ENCODE measurements at regions not wholly inside any gene's neighbourhood (a gene's known extent, or its start where the extent isn't known, plus 50 kb on each side); places are given as distances from the start of the nearest gene placed in this dataset.

DNA sequence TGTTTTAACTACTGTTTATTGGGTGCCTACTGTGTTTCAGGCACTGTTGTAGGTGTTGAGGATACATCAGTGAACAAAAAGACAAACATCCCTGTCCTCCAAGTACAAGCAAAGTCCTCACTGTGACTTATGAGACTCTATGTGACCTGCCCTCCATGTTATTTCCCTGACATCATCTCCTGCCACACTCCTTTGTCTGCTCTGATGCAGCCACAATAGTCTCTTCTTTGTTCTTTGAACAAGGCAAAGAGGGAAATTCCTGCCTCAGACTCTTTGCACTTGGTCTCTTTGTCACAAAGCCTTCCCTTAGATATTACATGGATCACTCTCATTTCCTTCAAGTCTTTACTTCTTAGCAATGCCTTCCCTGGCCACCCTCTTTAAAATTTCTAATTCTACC is 240.1 kb upstream of the SRRM4 start:
- FAIRE-seq (no peak), DNase-seq (no peak)
- Histone ChIP-seq H3K36me3 (ENCODE audit: control insufficient read depth in 3 of 3, insufficient read depth in 2 of 3, low read depth in 1 of 3, low read length in 3 of 3) (no peaks in the 10 kb centered on the region), H3K9me3 (ENCODE audit: control insufficient read depth in 2 of 2, insufficient read depth in 1 of 2, low read depth in 1 of 2, low read length in 1 of 2) (no peaks in the 10 kb centered on the region), H3K27me3 (ENCODE audit: control insufficient read depth in 3 of 3, insufficient read depth in 3 of 3, low read length in 3 of 3) (no peaks in the 10 kb centered on the region), H3K4me1 (ENCODE audit: control insufficient read depth in 3 of 3, insufficient read depth in 2 of 3, low read depth in 1 of 3, low read length in 2 of 3) (no peaks in the 10 kb centered on the region), H3K27ac (ENCODE audit: low read depth in 1 of 3, low read length in 2 of 3) (no peak overlapping the region), H3K4me3 (ENCODE audit: low read depth in 1 of 3, low read length in 3 of 3) (no peak overlapping the region)

DNA sequence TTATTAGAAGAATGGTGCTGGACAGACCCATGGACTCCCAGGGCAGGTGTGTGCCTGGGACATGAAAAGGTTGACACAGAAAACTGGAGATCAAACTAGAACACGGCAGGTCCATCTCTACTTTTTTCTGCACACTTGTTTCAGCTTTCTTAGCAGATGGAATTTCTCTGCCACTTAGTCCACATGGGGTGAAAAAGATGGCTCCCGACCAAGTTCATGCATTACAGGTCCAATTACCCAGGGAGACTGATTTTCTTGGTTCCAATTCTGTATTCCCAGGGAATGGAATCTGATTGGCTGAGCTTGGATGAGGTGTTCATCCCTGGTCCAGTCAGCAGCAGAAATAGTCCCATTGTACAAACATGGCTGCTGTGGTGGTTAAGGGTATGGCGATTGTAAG is 238.9 kb upstream of the SRRM4 start:
- Histone ChIP-seq H3K4me3 (ENCODE audit: low read depth in 1 of 3, low read length in 3 of 3) (no peak overlapping the region), H3K36me3 (ENCODE audit: control insufficient read depth in 3 of 3, insufficient read depth in 2 of 3, low read depth in 1 of 3, low read length in 3 of 3) (no peaks in the 10 kb centered on the region), H3K9me3 (ENCODE audit: control insufficient read depth in 2 of 2, insufficient read depth in 1 of 2, low read depth in 1 of 2, low read length in 1 of 2) (no peaks in the 10 kb centered on the region), H3K27me3 (ENCODE audit: control insufficient read depth in 3 of 3, insufficient read depth in 3 of 3, low read length in 3 of 3) (no peaks in the 10 kb centered on the region), H3K4me1 (ENCODE audit: control insufficient read depth in 3 of 3, insufficient read depth in 2 of 3, low read depth in 1 of 3, low read length in 2 of 3) (no peaks in the 10 kb centered on the region), H3K27ac (ENCODE audit: low read depth in 1 of 3, low read length in 2 of 3) (no peak overlapping the region)
- FAIRE-seq (no peak), DNase-seq (no peak)
- WGBS, 3 donors, result 64 to 74% (median 70%) methylated on average over 3 of the region's 3 CpGs

DNA sequence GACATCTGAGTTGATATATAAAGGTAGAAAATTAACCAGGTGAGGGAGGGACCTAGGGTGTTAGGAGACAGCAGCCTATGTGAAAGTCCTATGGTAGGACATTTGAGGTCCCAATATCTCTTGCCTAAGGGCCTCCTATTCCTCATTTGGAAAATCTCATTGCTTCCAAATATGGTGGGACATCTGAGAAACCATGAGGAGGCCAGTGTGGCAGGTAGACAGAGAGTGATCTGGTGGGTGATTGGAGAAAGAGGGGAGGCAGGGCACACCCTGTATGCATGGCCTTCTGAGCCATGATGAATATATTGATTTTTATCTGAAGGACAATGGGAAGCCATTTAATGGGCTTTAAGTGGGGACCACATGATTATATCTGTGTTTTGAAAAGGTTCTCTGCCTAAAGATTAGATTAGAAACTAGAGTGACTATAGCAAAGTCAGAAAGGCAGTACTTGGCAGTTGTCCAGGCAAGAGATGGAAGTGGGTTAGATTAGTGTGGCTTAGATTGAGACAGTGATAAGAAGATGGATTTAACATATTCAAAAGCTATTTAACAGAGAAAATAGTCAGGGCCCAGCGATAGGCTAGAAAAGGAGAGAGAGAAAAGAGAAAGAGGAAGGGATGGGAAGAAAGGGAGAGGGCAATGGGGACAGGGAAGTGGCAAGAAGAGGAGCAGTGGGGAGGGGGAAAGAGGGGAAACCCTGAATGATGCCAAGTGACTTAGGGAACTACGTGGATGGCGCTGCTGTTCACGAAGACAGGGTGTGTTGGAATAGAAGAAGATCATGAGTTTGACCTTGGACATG is 237.2 kb upstream of the SRRM4 start:
- 81 to 92% (median 86%) methylated on average over 4 of the region's 4 CpGs for WGBS, 3 donors

DNA sequence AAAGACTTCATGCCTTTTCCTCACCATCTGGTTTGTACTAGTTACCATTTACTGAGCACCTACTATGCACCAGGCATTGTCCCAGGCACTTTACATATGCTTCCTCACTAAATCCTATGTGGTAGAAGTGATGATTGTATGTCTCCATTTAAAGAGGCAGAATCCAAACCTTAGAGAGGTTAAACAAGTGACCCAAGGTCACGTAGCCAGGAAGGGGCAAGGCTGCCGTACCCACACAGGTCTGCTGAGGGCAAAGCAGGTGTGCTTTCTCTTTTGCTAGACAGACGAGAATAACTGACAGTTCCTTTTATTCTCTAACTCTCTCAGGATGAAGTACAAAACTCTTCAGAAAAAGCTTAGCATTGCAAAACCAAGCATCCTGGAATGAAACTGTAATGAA is 235.2 kb upstream of the SRRM4 start:
- H3K36me3 ChIP-seq (ENCODE audit: control insufficient read depth in 3 of 3, insufficient read depth in 2 of 3, low read depth in 1 of 3, low read length in 3 of 3), result no peaks in the 10 kb centered on the region
- no peaks in the 10 kb centered on the region for H3K4me1 ChIP-seq (ENCODE audit: control insufficient read depth in 3 of 3, insufficient read depth in 2 of 3, low read depth in 1 of 3, low read length in 2 of 3)
- FAIRE-seq (no peak), DNase-seq (no peak)
- no peak overlapping the region for H3K4me3 ChIP-seq (ENCODE audit: low read depth in 1 of 3, low read length in 3 of 3)
- no peak overlapping the region for H3K27ac ChIP-seq (ENCODE audit: low read depth in 1 of 3, low read length in 2 of 3)
- H3K9me3 ChIP-seq (ENCODE audit: control insufficient read depth in 2 of 2, insufficient read depth in 1 of 2, low read depth in 1 of 2, low read length in 1 of 2), result no peaks in the 10 kb centered on the region
- H3K27me3 ChIP-seq (ENCODE audit: control insufficient read depth in 3 of 3, insufficient read depth in 3 of 3, low read length in 3 of 3), result no peaks in the 10 kb centered on the region
- WGBS, 3 donors, result 58 to 72% (median 71%) methylated on average over 3 of the region's 3 CpGs

More for the DNA sequence above, 237.2 kb upstream of the SRRM4 start:
- no peaks in the 10 kb centered on the region for H3K9me3 ChIP-seq (ENCODE audit: control insufficient read depth in 2 of 2, insufficient read depth in 1 of 2, low read depth in 1 of 2, low read length in 1 of 2)
- FAIRE-seq (no peak), DNase-seq (no peak)
- H3K36me3 ChIP-seq (ENCODE audit: control insufficient read depth in 3 of 3, insufficient read depth in 2 of 3, low read depth in 1 of 3, low read length in 3 of 3), result no peaks in the 10 kb centered on the region
- H3K4me1 ChIP-seq (ENCODE audit: control insufficient read depth in 3 of 3, insufficient read depth in 2 of 3, low read depth in 1 of 3, low read length in 2 of 3), result no peaks in the 10 kb centered on the region
- no peak overlapping the region for H3K27ac ChIP-seq (ENCODE audit: low read depth in 1 of 3, low read length in 2 of 3)
- H3K27me3 ChIP-seq (ENCODE audit: control insufficient read depth in 3 of 3, insufficient read depth in 3 of 3, low read length in 3 of 3), result no peaks in the 10 kb centered on the region
- no peak overlapping the region for H3K4me3 ChIP-seq (ENCODE audit: low read depth in 1 of 3, low read length in 3 of 3)

DNA sequence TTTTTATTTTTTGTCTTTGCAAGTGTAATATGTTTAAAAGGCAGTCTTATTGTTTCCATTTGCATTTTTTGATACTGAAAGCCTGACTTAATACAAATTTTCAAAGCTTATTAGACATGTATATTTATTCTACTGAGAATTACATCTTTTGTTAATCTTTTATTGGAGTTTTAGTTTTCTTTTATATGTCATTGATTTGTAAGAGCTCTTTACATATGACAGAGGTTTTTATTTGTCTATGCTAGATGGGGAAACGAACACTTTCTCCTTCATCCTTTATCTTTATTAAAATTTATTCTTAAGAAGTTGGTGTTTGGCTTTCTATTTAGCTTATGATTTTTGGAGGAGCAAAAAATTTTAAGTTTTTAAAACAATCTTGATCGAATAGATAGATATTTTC is 234.4 kb upstream of the SRRM4 start:
- no peak overlapping the region for H3K4me3 ChIP-seq (ENCODE audit: low read depth in 1 of 3, low read length in 3 of 3)
- no peaks in the 10 kb centered on the region for H3K4me1 ChIP-seq (ENCODE audit: control insufficient read depth in 3 of 3, insufficient read depth in 2 of 3, low read depth in 1 of 3, low read length in 2 of 3)
- 58 to 69% (median 64%) methylated on average over 2 of the region's 2 CpGs for WGBS, 3 donors
- H3K27me3 ChIP-seq (ENCODE audit: control insufficient read depth in 3 of 3, insufficient read depth in 3 of 3, low read length in 3 of 3), result no peaks in the 10 kb centered on the region
- no peaks in the 10 kb centered on the region for H3K36me3 ChIP-seq (ENCODE audit: control insufficient read depth in 3 of 3, insufficient read depth in 2 of 3, low read depth in 1 of 3, low read length in 3 of 3)
- no peak overlapping the region for H3K27ac ChIP-seq (ENCODE audit: low read depth in 1 of 3, low read length in 2 of 3)
- FAIRE-seq (no peak), DNase-seq (no peak)
- no peaks in the 10 kb centered on the region for H3K9me3 ChIP-seq (ENCODE audit: control insufficient read depth in 2 of 2, insufficient read depth in 1 of 2, low read depth in 1 of 2, low read length in 1 of 2)

DNA sequence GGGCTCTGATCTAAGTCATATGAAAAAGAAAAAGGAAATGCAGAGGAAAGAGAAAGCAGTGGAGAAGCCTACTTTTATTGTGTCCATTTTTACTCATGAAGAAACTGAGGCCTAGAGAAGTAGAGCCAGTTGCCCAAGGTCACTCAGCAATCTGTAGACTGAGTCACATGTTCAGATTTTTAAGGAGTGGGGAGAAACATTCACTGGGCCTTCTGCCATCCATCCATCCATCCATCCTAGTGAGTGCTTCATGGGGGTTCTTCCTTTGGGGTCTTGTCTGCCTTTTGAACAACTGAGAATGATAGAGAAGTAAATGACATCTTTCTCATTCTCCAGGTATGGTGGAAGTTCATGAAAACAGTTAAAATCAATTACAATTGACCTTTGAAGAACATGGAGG is 233.6 kb upstream of the SRRM4 start:
- no peaks in the 10 kb centered on the region for H3K4me1 ChIP-seq (ENCODE audit: control insufficient read depth in 3 of 3, insufficient read depth in 2 of 3, low read depth in 1 of 3, low read length in 2 of 3)
- H3K36me3 ChIP-seq (ENCODE audit: control insufficient read depth in 3 of 3, insufficient read depth in 2 of 3, low read depth in 1 of 3, low read length in 3 of 3), result no peaks in the 10 kb centered on the region
- H3K27me3 ChIP-seq (ENCODE audit: control insufficient read depth in 3 of 3, insufficient read depth in 3 of 3, low read length in 3 of 3), result no peaks in the 10 kb centered on the region
- no peaks in the 10 kb centered on the region for H3K9me3 ChIP-seq (ENCODE audit: control insufficient read depth in 2 of 2, insufficient read depth in 1 of 2, low read depth in 1 of 2, low read length in 1 of 2)
- no peak overlapping the region for H3K27ac ChIP-seq (ENCODE audit: low read depth in 1 of 3, low read length in 2 of 3)
- no peak for FAIRE-seq
- no peak overlapping the region for H3K4me3 ChIP-seq (ENCODE audit: low read depth in 1 of 3, low read length in 3 of 3)
- no peak for DNase-seq

DNA sequence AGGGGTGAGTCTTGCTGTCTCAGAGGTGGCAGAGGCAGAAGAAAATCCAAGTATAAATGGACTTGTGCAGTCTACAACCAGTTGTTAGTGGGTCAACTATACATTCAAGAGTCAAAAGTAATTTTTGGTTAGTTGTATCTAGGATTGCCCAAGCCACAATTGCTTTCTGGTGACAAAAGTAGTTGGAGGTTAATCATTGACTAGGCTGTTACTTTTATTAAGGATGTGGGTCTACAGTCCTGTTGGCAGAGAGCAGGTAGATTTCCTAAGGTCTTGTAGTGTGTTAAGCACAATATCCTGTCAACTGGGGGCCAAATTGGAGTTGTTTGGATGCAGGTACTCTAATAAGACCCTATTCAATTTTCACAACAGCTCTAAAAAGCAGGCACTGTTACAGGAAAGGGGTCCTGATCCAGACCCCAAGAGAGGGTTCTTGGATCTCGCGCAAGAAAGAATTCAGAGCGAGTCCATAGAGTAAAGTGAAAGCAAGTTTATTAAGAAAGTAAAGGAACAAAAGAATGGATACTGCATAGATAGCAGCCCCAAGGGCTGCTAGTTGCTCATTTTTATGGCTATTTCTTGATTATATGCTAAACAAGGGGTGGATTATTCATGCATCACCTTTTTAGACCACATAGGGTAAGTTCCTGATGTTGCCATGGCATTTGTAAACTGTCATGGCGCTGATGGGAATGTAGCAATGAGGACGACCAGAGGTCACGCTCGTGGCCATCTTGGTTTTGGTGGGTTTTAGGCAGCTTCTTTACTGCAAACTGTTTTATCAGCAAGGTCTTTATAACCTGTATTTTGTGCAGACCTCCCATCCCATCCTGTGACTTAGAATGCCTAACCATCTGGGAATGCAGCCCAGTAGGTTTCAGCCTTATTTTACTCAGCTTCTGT is 232.6 kb upstream of the SRRM4 start:
- H3K4me3 ChIP-seq (ENCODE audit: low read depth in 1 of 3, low read length in 3 of 3), result no peak overlapping the region
- DNase-seq, result peak in 1 of 2 donors; percentile 17
- H3K36me3 ChIP-seq (ENCODE audit: control insufficient read depth in 3 of 3, insufficient read depth in 2 of 3, low read depth in 1 of 3, low read length in 3 of 3), result no peaks in the 10 kb centered on the region
- H3K4me1 ChIP-seq (ENCODE audit: control insufficient read depth in 3 of 3, insufficient read depth in 2 of 3, low read depth in 1 of 3, low read length in 2 of 3), result no peaks in the 10 kb centered on the region
- no peak overlapping the region for H3K27ac ChIP-seq (ENCODE audit: low read depth in 1 of 3, low read length in 2 of 3)
- H3K27me3 ChIP-seq (ENCODE audit: control insufficient read depth in 3 of 3, insufficient read depth in 3 of 3, low read length in 3 of 3), result no peaks in the 10 kb centered on the region
- 81 to 90% (median 83%) methylated on average over 7 of the region's 7 CpGs for WGBS, 3 donors
- FAIRE-seq, result no peak
- H3K9me3 ChIP-seq (ENCODE audit: control insufficient read depth in 2 of 2, insufficient read depth in 1 of 2, low read depth in 1 of 2, low read length in 1 of 2), result no peaks in the 10 kb centered on the region

DNA sequence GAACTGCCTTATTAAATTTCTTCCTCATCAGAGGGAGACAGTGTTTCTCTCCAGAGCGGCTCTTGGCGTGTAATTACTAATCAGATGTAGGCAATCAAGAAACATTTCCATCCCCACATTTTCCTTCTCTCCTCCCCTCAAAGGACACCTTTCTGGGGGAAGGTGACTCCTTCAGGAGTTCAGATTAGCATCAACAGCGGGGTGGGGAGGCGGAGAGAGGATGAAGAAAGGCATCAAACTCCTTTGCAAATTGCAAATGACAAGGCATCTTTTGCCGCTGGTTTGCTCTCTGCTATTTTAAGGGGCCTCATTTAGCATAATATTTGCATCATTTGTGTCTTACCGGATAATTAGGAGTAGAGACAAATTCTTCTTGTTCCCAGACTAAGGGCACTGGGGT is 231.7 kb upstream of the SRRM4 start:
- Histone ChIP-seq H3K36me3 (ENCODE audit: control insufficient read depth in 3 of 3, insufficient read depth in 2 of 3, low read depth in 1 of 3, low read length in 3 of 3) (no peaks in the 10 kb centered on the region), H3K9me3 (ENCODE audit: control insufficient read depth in 2 of 2, insufficient read depth in 1 of 2, low read depth in 1 of 2, low read length in 1 of 2) (no peaks in the 10 kb centered on the region), H3K27ac (ENCODE audit: low read depth in 1 of 3, low read length in 2 of 3) (no peak overlapping the region), H3K4me3 (ENCODE audit: low read depth in 1 of 3, low read length in 3 of 3) (no peak overlapping the region), H3K4me1 (ENCODE audit: control insufficient read depth in 3 of 3, insufficient read depth in 2 of 3, low read depth in 1 of 3, low read length in 2 of 3) (no peaks in the 10 kb centered on the region), H3K27me3 (ENCODE audit: control insufficient read depth in 3 of 3, insufficient read depth in 3 of 3, low read length in 3 of 3) (no peaks in the 10 kb centered on the region)
- 72 to 75% (median 73%) methylated on average over 6 of the region's 6 CpGs for WGBS, 3 donors
- FAIRE-seq (no peak), DNase-seq (no peak)
